ENCODE measurements at regions not wholly inside any gene's neighbourhood (a gene's known extent, or its start where the extent isn't known, plus 50 kb on each side); places are given as distances from the start of the nearest gene placed in this dataset.

DNA sequence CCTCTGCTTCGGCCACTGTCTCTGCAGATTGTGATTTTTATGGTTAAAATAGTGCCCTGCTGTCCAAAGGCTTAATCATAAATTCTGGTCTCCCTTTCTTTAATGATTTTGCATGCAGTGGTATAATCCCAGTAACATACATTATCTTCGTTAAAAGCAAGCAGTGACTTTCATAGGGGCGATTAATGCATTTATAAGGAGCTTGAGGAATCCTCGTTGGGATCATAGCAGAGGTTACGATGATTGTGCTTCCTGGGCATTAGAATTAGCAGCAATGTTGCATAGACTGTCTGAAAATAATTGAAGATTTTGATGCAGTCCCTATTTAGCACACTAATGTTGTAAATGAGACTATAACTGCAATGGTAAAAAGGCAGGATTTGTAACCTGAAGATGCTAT is 181.3 kb downstream of the PRL start:
- POLR2A ChIA-PET, result interaction anchor here (1.2 kb wide), 1 partner anchor 521 kb away, joined by 3 read pairs; no protein-coding TSS in a partner anchor
- WGBS (ENCODE audit: missing lambda C conversion rate), result 88% methylated on average over 5 of the region's 5 CpGs
- no peak for ATAC-seq

DNA sequence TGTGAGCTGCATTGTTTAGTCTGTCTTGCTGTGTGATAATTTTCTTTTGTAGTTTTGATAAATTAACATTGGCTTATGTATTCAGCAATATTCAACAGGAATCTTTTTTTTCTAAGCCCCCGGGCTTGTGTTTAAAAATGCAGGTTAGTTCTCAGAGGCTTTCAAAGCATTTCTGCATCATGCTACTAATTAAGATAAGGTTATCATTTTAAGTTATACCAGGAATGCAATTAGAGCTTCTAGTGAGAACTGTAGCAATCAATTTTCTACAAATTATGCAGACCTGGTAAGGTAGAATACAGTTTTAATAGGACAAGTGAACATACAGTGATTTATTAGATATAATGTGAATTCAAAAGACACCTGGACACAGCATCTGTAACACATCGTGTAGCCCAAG is 179.2 kb downstream of the PRL start:
- CTCF ChIA-PET, result no interaction called here
- no peak for DNase-seq (ENCODE audit: low read depth in 1 of 2, low spot score in 1 of 2)
- Histone ChIP-seq H3K4me1 (peaks cover 30% of the 10 kb centered on the region), H3K9me3 (peaks cover 5% of the 10 kb centered on the region; the same call in 1 of the 3 replicates), H3K4me3 (no peak overlapping the region), H3K4me2 (no peak overlapping the region), H3K27ac (0 out of 6 replicates have a peak overlapping the region, but pooled peaks of 1 of the 2 experiments have one; percentile 41)
- POLR2A ChIA-PET, result no interaction called here
- ATAC-seq, result no peak
- TF ChIP-seq RFX5 (IDR thresholded peaks at IDR 0.05), result no peak
- TF ChIP-seq, protein P1, sequence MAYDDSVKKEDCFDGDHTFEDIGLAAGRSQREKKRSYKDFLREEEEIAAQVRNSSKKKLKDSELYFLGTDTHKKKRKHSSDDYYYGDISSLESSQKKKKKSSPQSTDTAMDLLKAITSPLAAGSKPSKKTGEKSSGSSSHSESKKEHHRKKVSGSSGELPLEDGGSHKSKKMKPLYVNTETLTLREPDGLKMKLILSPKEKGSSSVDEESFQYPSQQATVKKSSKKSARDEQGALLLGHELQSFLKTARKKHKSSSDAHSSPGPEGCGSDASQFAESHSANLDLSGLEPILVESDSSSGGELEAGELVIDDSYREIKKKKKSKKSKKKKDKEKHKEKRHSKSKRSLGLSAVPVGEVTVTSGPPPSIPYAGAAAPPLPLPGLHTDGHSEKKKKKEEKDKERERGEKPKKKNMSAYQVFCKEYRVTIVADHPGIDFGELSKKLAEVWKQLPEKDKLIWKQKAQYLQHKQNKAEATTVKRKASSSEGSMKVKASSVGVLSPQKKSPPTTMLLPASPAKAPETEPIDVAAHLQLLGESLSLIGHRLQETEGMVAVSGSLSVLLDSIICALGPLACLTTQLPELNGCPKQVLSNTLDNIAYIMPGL (CRISPR knock-in tag; IDR thresholded peaks at IDR 0.05; ENCODE audit: borderline replicate concordance), result no peak
- TF ChIP-seq NFE2L2 (conservative IDR thresholded peaks at IDR 0.05; ENCODE audit: low read length), result no peak
- TF ChIP-seq CHD2 (IDR thresholded peaks at IDR 0.05; ENCODE audit: low read length, partially characterized antibody), result no peak
- TF ChIP-seq MAFK (IDR thresholded peaks at IDR 0.05; ENCODE audit: partially characterized antibody), result no peak
- TF ChIP-seq SREBF2 (IDR thresholded peaks at IDR 0.05), result no peak
- TF ChIP-seq HDAC2 (IDR thresholded peaks at IDR 0.05), result no peak
- no peak for TF ChIP-seq KDM5A (IDR thresholded peaks at IDR 0.05)
- TF ChIP-seq RAD21 (conservative IDR thresholded peaks at IDR 0.05 in 1 of 2, IDR thresholded peaks at IDR 0.05 in 1 of 2), result no peak
- TF ChIP-seq BHLHE40 (IDR thresholded peaks at IDR 0.05; ENCODE audit: low read depth, low read length), result no peak
- TF ChIP-seq, protein P2, sequence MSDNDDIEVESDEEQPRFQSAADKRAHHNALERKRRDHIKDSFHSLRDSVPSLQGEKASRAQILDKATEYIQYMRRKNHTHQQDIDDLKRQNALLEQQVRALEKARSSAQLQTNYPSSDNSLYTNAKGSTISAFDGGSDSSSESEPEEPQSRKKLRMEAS (IDR thresholded peaks at IDR 0.05), result no peak
- no peak for FAIRE-seq
- WGBS (ENCODE audit: missing lambda C conversion rate), result 97% methylated on average over 2 of the region's 2 CpGs

More for the DNA sequence above, 181.3 kb downstream of the PRL start:
- DNase-seq (ENCODE audit: low read depth in 1 of 2, low spot score in 1 of 2) (no peak), FAIRE-seq (no peak)
- Histone ChIP-seq H3K4me1 (peaks cover 43% of the 10 kb centered on the region), H3K27ac (peak overlapping the region; percentile 88 to 98), H3K4me2 (peak overlapping the region; percentile 8; the same call in 1 of the 3 replicates), H3K9me3 (peaks cover 5% of the 10 kb centered on the region; the same call in 1 of the 3 replicates), H3K4me3 (no peak overlapping the region)
- CTCF ChIA-PET, result no interaction called here
- TF ChIP-seq, protein P3, sequence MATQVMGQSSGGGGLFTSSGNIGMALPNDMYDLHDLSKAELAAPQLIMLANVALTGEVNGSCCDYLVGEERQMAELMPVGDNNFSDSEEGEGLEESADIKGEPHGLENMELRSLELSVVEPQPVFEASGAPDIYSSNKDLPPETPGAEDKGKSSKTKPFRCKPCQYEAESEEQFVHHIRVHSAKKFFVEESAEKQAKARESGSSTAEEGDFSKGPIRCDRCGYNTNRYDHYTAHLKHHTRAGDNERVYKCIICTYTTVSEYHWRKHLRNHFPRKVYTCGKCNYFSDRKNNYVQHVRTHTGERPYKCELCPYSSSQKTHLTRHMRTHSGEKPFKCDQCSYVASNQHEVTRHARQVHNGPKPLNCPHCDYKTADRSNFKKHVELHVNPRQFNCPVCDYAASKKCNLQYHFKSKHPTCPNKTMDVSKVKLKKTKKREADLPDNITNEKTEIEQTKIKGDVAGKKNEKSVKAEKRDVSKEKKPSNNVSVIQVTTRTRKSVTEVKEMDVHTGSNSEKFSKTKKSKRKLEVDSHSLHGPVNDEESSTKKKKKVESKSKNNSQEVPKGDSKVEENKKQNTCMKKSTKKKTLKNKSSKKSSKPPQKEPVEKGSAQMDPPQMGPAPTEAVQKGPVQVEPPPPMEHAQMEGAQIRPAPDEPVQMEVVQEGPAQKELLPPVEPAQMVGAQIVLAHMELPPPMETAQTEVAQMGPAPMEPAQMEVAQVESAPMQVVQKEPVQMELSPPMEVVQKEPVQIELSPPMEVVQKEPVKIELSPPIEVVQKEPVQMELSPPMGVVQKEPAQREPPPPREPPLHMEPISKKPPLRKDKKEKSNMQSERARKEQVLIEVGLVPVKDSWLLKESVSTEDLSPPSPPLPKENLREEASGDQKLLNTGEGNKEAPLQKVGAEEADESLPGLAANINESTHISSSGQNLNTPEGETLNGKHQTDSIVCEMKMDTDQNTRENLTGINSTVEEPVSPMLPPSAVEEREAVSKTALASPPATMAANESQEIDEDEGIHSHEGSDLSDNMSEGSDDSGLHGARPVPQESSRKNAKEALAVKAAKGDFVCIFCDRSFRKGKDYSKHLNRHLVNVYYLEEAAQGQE (IDR thresholded peaks at IDR 0.05), result no peak
- TF ChIP-seq EP300 (IDR thresholded peaks at IDR 0.05), result no peak
- TF ChIP-seq FOSB (CRISPR knock-in tag; IDR thresholded peaks at IDR 0.05), result no peak
- no peak for TF ChIP-seq RFX5 (IDR thresholded peaks at IDR 0.05)
- TF ChIP-seq ZC3H11A (IDR thresholded peaks at IDR 0.05), result no peak
- TF ChIP-seq SMC3 (IDR thresholded peaks at IDR 0.05), result no peak
- TF ChIP-seq ZNF302 (CRISPR knock-in tag; IDR thresholded peaks at IDR 0.05), result no peak
- no peak for TF ChIP-seq NPAS2 (CRISPR knock-in tag; IDR thresholded peaks at IDR 0.05; ENCODE audit: borderline replicate concordance)
- TF ChIP-seq, protein P4, sequence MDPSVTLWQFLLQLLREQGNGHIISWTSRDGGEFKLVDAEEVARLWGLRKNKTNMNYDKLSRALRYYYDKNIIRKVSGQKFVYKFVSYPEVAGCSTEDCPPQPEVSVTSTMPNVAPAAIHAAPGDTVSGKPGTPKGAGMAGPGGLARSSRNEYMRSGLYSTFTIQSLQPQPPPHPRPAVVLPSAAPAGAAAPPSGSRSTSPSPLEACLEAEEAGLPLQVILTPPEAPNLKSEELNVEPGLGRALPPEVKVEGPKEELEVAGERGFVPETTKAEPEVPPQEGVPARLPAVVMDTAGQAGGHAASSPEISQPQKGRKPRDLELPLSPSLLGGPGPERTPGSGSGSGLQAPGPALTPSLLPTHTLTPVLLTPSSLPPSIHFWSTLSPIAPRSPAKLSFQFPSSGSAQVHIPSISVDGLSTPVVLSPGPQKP (IDR thresholded peaks at IDR 0.05; ENCODE audit: low read depth, low read length), result no peak
- TF ChIP-seq, protein P5, sequence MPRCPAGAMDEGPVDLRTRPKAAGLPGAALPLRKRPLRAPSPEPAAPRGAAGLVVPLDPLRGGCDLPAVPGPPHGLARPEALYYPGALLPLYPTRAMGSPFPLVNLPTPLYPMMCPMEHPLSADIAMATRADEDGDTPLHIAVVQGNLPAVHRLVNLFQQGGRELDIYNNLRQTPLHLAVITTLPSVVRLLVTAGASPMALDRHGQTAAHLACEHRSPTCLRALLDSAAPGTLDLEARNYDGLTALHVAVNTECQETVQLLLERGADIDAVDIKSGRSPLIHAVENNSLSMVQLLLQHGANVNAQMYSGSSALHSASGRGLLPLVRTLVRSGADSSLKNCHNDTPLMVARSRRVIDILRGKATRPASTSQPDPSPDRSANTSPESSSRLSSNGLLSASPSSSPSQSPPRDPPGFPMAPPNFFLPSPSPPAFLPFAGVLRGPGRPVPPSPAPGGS (IDR thresholded peaks at IDR 0.05), result no peak
- TF ChIP-seq RAD21 (conservative IDR thresholded peaks at IDR 0.05 in 1 of 2, IDR thresholded peaks at IDR 0.05 in 1 of 2), result no peak
- TF ChIP-seq, protein P6, sequence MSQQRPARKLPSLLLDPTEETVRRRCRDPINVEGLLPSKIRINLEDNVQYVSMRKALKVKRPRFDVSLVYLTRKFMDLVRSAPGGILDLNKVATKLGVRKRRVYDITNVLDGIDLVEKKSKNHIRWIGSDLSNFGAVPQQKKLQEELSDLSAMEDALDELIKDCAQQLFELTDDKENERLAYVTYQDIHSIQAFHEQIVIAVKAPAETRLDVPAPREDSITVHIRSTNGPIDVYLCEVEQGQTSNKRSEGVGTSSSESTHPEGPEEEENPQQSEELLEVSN (IDR thresholded peaks at IDR 0.05; ENCODE audit: borderline replicate concordance, low read depth), result no peak
- no peak for TF ChIP-seq HOXB5 (CRISPR knock-in tag; IDR thresholded peaks at IDR 0.05)
- no peak for TF ChIP-seq HOXA7 (CRISPR knock-in tag; IDR thresholded peaks at IDR 0.05)
- TF ChIP-seq HEYL (CRISPR knock-in tag; IDR thresholded peaks at IDR 0.05), result no peak
- TF ChIP-seq, protein P1 (CRISPR knock-in tag; IDR thresholded peaks at IDR 0.05; ENCODE audit: borderline replicate concordance), result no peak
- no peak for TF ChIP-seq ZFP36 (IDR thresholded peaks at IDR 0.05; ENCODE audit: borderline replicate concordance, partially characterized antibody)
- no peak for TF ChIP-seq MAZ (IDR thresholded peaks at IDR 0.05; ENCODE audit: borderline replicate concordance, low read depth, low read length)
- no peak for TF ChIP-seq HOXB13 (CRISPR knock-in tag; IDR thresholded peaks at IDR 0.05; ENCODE audit: low read depth)

Measured in A549 (cell line).